ENCODE measurements at regions not wholly inside any gene's neighbourhood (a gene's known extent, or its start where the extent isn't known, plus 50 kb on each side); places are given as distances from the start of the nearest gene placed in this dataset.

DNA sequence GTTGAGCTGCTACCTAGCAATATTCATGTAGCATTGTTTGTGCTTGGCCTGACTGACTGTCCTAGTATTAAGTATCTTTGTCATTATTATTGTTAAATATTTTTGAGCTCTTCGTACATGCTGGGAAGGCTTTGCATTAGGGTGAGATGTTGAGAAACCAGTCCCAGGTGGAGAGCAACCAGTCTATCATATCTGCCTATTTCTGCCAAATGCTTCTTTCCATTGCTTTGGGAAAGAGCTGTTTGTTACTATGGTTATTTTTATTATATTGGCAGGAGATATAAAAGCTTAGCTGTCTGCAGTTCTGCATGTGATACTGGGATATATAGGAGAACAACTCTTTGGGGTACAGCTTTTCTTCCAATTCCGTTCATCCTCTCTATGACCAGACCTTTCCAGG lies 85.1 kb downstream of the CLDN17 start:
- TF ChIP-seq POLR2A (IDR thresholded peaks at IDR 0.05), result no peak
- no peak for TF ChIP-seq EP300 (IDR thresholded peaks at IDR 0.05; ENCODE audit: low read depth)
- no peak for TF ChIP-seq POLR2AphosphoS5 (IDR thresholded peaks at IDR 0.05)
